HG02981 (cell line): ENCODE measurements at regions not wholly inside any gene's neighbourhood (a gene's known extent, or its start where the extent isn't known, plus 50 kb on each side); places are given as distances from the start of the nearest gene placed in this dataset.
"Not testable (repeated sequence)": the region's sequence is repeated elsewhere in the genome, so short reads cannot be mapped to it uniquely, and the experiment has no call there.

ENCODE experiments used
- ATAC-seq: cut with Tn5 transposase; IDR thresholded peaks from one replicate; pipeline ENCODE4 v1.9.1; 2021; ENCODE audit warnings: mild to moderate bottlenecking, moderate library complexity; ENCODE audit not compliant: unreplicated experiment

DNA sequence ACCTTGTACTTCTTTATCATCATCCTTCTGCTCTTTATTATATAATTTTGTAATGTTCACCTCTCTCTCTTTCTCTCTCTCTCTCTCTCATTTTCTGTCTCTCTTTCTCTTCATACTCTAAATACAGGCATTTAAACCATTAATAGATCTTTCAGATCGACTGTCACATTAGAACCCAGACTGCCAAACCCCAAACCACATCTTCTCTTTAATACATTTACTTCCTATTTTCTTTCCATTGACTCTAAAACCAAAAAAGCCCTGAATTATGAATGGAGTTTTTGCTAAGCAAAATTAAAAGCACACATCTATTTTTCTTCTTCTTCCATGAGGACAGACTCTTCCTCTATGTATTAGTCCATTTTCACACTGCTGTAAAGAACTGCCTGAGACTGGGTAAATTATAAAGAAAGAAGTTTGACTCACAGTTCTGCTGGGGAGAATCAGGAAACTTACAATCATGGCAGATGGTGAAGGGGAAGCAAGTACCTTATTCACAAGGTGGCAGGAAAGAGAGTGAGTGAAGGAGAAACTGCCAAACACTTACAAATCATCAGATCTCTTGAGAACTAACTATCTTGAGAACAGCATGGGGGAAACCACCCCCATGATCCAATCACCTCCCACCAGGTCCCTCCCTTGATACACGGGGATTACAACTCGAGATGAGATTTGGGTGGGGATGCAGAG lies 272.7 kb upstream of the MGMT start:
- no peak for ATAC-seq

DNA sequence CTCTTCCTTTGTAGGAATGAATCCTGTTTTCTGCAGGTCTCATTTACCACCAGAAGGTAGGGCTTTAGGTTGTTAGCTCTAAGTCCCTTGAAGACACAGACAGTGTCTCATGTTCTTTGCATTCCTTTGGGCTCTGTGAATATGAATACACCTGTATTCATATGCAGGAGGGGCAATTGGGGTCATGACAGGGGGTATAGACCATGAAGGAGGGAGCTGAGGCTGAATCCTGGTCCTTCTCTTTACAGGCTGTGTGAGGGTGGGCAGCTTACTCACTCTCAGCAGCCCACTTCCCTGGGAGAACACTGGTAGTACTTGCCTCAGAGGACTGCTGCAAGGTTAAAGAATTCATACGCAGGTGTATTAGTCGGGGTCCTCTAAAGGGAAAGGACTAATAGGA lies 267.2 kb upstream of the MGMT start:
- no peak for ATAC-seq

DNA sequence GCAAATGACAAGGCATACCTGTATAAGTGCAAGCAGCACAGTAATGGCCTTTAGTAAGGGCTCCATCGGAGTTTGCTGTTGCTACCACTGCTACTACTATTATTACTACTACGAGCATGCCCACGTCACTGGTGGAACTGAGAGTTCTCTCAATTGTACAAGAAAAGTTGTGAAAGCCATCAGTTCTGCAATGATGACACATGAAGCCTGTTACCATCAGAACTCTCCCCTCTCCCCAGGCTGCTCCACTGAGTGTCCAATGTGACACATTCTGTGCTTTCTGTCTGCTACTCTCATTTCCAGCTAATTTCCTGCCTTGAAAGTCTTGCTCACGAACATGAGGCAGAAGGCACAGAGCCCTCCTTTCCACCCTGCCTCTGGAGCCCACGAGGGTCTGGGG lies 263.2 kb upstream of the MGMT start:
- no peak for ATAC-seq

DNA sequence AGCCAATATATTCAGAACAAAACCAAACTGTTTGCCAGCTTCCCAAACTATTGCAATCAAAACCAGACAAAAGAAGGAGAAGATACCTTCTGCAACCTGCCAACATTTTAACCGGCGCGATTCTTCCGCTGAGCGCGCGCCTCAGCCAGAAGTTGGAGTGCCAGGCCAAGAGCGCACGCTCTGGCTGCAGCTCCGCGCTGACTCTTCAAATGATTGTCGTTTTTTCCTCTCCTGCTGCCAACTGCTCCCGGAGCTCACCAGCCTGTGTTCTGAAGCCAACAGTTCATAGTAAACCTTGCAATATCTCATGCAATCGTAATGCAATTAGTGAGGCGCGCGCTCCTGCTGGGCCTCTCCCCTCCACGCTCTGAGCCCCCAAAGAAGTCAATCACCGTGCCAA lies 259.7 kb upstream of the MGMT start:
- no peak for ATAC-seq

DNA sequence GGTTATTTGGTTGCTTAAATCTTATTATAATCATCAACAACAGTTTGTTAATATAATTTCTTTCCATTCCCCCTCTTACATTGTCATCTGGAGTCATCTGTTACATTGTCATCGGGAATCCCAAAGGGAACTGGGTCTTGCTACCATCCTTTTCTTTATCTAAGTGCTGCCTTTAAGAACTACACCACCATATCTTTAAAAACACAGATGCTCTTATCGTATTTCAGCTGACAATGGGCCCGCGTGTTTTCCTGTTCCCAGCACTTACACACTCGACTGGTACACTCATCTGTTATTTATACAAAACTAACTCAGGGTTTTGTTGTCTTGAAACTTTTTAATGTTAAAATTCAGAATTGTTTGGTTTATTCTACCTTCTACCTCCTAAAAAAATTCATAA lies 256.2 kb upstream of the MGMT start:
- no peak for ATAC-seq

DNA sequence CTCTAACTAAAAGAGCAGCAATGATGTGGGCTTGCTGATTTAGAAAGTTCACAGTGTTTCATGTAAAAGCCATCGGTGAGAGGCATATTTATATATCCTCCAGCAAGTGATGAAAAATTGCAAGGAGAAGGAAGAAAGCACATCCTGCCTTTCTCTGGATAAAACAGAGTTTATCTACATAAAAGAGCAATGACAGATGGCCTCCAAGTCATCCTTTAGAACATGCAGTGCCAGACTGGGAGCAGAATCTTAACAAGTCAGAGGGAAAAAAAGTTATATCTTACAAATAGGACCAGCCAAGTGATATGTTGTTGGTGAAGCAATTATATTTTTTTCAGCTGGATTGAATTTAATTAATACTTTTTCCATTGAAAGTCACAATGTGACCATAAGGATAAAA lies 253.8 kb upstream of the MGMT start:
- ATAC-seq, result no peak

DNA sequence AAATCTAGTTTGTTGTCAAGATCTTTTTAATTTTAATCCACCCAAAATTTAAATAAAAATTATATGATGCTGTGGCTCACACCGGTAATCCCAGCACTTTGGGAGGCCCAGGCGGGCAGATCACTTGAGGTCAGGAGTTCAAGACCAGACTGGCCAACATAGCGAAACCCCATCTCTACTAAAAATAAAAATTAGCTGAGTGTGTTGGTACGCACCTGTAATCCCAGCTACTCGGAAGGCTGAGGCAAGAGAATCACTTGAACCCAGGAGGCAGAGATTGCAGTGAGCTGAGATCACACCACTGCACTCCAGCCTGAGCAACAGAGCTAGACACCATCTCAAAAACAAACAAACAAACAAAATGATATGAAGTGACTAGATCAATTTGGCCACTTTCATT lies 253.0 kb upstream of the MGMT start:
- ATAC-seq, result not testable (repeated sequence)

DNA sequence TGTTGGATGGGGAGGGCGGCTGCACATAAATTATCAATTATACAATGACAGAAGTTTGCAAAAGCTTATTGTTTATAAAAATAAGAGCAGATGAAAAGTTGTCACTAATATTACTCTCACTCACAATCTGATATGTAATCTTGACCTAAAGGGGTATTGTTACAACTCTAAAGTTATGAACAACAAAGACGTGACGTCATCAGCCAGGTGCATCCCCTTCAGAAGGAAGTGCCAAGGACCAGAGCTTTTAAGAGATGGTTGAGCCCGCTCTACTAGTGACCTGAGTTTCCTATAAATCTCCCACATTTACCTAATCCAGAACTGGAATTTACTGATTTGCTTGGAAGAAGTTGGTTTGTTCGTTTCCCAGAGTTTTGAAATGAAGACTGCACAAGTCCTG lies 247.7 kb upstream of the MGMT start:
- no peak for ATAC-seq

DNA sequence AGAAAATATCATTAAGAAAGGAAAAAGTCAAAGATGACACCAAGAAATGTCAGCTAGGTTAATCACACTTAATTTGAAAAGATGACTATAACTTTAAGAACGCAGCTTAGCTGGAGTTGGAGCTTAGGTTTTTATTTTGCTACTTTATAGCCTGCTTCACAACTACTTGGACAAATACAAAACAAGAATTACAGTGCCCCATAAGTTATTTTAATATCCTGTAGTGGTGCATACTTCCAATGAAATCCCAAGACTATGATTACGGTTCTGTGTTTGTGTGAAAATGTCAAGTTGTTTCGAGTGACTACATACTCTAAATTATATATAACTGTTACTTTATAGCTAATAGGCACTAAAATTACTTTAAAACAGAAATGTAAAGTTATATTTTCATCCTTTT lies 244.6 kb upstream of the MGMT start:
- no peak for ATAC-seq

DNA sequence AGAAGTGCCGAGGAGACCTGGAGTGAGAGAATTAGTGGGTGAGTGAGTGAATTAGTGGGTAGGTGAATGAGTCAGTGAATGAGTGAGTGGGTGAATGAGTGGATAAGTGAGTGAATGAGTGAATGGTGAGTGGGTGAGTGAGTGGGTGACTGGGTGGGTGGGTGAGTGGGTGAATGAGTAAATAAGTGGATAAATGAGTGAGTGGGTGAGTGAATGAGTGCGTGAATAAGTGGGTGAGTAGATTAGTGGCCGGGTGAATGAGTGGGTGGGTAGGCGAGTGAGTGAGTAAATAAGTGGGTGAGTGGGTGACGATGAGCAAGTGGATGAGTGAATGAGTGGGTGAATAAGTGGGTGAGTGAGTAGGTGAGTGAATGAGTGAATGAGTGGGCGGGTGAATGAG lies 243.7 kb upstream of the MGMT start:
- ATAC-seq, result no peak

DNA sequence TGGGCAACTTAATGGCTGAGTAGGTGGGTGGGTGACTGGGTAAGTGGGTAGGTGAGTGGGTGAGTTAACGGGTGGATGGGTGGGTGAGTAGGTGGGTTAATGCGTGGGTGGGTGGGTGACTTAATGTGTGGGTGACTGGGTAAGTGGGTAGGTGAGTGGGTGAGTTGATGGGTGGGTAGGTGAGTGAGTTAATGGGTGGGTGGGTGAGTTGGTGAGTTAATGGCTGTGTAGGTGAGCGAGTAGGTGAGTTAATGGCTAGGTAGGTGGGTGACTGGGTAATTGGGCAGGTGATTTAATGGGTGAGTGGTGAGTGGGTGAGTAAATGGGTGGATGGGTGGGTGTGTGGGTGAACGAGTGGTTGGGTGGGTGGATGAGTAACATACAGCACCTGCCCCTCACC lies 243.0 kb upstream of the MGMT start:
- ATAC-seq, result no peak

DNA sequence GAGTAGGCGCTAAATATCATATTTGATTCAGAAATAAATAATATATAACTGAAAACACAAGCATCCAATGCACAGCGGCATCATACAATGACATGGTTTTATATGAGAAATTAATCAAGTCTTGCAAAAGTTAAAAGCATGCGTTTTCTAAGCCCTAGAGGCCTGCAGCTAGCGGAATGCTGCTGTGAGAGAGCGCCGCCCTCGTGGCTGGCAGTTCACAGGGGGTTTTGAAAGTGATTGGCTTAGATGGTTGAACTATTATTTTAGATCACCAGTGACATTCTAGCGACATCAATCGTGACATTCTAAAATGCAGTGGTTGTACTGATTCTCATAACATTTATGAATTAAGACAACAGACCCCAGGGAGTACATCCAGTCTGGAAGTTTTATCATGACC lies 235.2 kb upstream of the MGMT start:
- no peak for ATAC-seq

DNA sequence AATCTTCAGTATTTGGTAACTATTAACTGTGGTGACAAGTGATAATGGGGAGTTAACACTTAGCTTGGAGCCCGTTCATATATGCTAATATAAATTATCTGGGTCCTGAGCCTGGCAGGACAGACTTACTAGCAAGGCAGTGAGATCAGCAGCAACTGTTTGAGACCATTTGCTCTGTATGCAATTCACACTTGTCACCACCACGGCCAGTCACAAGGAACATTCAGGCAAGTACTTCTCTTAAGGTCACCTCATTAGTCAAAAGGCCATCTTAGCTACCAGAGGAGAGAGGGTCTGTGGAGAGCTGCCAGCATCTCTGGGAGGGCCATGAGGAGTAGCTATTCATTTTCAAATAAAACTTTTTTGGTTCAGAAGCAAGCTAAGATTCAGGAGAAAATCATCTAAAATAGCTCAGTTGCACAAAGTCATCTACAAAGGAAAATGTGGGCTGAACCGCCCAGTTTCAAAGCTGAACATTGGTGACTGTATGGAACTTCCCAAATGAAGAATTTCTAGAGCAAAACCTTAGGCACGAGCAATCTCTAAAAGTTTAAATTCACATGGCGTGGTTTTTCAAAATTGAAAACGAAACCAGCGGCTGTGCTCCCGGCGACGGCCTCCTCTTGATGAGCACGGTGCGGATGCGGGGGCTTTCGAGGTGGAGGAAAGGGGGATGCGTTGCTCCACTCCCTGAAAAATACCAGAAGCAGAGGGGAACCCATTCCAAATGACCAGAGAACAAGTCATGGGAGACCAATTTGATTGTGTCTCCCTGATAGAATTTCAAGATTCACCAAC lies 233.5 kb upstream of the MGMT start:
- no peak for ATAC-seq

DNA sequence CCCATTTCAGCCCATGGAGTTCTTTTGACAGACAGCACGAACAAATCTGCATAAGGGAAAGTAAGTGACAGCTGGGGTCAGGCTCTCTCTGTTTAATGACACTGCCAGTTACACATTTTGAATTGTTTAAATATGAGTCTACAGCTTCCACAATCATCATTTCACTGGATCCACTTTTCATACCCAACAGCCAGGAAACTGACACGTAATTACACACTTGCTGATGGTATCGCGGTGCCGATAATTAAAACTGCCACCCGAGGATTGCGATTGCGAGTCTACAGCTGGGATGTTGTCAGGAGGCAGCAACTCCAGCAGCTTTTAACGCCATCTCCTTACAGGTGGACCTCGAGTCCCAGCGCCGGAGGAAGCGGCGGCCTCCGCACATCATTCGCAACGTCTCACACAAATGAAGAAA lies 230.8 kb upstream of the MGMT start:
- ATAC-seq, result no peak

DNA sequence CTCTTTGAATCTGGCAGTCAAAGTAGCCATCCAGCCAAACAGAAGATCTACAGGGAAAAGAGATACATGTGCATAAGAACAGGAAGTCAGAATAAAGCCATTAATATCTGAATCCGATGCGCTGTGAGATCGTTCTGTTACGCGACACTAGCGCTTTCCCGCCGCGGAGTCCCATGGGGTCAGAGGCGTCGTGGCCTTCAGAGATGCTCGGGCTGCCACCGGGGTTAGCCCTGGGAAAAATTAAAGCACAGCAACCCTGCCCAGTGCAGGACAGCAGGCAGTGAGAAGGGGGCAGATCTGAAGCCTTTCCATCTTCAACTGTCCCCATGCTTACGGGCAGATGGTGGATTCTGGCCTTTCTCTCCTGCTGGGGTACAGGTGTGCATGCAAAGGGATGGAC lies 225.6 kb upstream of the MGMT start:
- no peak for ATAC-seq

DNA sequence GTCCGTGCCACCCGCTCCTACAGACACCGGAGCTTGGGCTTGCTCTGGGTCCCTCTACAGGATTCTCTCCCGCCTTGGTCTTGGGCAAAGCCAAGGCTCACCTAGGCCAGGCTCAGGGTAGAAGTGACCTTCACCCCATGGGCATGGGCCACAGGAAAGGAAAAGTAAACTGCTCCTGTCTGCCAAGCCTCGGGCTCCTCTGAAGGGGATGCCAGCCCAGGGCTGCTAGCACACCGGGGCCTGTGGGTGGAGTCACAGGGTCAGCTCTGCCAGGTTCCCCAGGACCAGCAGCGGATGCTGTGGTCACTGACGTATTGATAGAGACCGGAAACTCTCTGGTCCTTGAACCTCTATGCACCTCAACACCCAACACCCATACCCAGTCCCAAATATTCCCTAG lies 222.7 kb upstream of the MGMT start:
- ATAC-seq, result no peak

DNA sequence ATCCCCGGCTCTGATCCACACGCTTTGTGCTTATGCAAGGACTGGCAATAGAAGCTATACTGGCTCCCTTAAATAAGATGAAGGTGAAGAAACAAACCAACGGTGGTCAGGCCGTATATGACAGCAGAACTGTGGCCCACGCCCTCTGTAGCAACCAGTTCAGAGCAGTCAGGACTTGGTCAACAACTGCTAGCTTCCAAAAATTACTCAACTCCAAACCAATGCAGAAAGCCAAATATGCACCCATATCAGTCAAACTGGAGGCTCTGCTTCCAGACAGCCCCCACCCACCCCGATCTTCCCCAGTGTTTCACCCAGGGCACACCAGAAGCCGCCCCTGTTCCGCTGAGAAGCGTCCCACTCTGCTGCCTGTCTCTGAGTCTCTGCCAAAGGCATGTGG lies 222.3 kb upstream of the MGMT start:
- ATAC-seq, result no peak

DNA sequence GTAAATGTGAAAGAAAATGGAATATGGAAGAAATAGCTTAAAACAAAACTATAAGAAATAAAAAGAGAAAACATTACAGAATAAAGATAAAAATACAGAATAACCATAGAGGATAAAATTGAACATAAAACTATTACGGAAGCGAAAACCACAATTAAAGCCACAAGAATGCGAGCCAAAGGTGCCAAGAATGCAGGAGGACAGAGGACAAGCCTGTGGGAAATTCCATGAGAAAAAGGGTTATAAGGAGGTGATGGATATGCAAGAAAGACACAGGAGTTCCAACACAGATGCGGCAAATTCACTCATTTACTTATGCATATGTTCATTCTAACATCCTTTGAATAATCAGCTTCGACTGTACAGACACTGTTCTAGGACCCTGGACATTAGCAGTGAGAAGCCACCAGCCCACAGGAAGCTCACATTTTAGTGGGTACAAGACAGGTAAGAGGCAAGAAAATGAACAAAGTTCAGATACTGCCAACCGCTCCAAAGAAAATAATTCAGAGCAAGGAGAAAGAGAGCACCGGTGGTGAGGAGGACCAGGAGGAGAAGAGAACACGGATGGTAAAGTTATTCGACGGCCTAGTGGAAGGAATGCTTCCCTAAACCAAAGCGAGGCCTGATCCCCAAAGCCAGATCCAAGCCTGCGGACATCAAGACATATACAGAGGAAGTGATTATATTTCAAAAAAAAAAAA lies 213.7 kb upstream of the MGMT start:
- no peak for ATAC-seq

DNA sequence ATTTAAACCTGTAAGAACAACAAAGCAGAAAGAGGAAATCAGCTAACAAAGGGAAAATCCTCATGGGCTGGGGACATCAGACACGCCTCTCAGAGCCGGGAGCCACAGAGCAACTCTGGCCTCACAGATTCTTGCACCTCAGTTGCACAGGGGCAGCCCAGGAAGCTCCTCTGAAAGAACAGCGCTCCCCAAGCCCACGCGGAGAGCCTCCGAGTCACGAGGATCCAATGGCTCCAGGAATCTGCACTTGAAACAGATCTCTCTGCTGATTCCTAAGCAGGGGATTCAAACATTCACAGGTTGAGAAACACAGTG lies 213.2 kb upstream of the MGMT start:
- ATAC-seq, result no peak

DNA sequence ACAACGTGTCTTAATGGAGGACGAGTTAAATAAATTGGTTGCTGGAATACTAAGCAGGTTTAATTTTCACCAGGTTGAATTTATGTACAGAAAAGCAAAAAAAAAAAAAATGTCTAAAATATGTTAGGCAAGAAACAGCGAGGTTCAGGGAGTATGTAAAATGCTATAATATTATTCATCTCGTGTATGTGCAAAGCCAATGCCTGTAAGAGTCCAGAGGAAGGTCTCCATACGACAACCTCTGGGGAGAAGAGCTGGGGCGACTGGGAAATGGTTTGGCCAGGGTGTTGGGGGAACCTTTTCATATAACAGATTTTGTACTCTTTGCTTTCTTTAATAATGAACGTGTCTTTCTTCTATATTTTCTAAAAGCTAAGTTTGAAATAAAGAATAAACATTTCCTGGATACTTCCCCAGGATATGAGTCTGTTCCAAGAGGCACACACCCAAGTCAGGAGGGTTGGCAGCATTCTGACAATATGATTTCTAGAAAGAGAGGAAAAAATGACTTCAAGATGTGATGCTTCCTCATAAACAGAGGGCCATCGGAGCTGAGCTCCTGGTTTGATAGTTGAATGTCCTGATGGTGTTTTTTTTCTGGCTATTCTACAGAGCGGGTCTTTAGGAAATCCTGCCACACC lies 208.6 kb upstream of the MGMT start:
- ATAC-seq, result no peak

DNA sequence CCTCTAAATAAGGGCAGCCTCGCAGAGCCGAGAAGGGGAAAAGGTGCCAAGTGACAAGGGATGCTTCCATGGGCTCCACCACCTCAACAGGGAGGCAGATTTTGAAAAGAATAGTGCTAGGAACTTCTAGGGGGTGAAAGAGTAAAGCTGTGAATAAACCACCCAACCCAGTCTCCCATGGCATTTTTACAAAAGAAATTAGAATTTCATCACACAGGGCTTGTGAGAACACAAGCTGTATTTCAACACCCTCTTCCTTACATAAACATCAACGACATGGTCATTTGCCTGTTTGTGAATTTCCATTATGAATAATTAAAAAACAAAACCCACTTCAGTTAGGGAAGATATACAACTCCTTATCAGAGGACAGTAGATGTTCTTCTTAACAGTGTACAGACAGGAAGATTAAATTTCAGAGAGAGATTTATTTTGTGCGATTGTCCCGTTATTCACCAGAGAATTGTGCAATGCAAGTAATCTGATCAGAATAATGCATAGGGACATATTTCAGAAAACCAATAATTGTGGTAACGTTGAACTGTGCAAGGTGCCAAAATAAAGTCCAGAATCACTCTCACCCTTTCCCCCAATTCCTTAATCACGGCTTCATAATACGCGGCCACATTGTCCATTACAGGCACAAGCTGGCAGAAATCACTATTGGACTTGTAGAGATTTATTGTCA lies 207.8 kb upstream of the MGMT start:
- no peak for ATAC-seq
